Activated CD8-positive, alpha-beta memory T cell treated with anti-CD3 and anti-CD28 coated beads, Interleukin-2, amount 10 ng/mL, durations not matched to agents 7 days and 5 days (primary cell): ENCODE measurements at regions not wholly inside any gene's neighbourhood (a gene's known extent, or its start where the extent isn't known, plus 50 kb on each side); places are given as distances from the start of the nearest gene placed in this dataset.

ENCODE experiments used
- ATAC-seq: fragments of 150-1000 bp; cut with Tn5 transposase; one replicate; pipeline ENCODE4 v1.10.0; 2021; ENCODE audit warnings: moderate library complexity
- CTCF ChIA-PET: fragments of 350-600 bp; sonication (Branson Sonifier 250); formaldehyde crosslinking; loops from one replicate; lab custom pipeline; 2021; ENCODE audit warnings: antibody characterized with exemption; lab: Charles Lee
- DNase-seq: peaks from one replicate; pipeline ENCODE4 v3.0.0-alpha.2; 2020
- H3K27ac Mint-ChIP-seq: one replicate; pipeline ENCODE4 v1.8.0; 2021; ENCODE audit warnings: mild to moderate bottlenecking, mixed read lengths
- H3K27me3 Mint-ChIP-seq: one replicate; pipeline ENCODE4 v1.8.0; 2021; ENCODE audit warnings: mixed read lengths
- H3K36me3 Mint-ChIP-seq: one replicate; pipeline ENCODE4 v1.8.0; 2021; ENCODE audit warnings: mild to moderate bottlenecking, mixed read lengths
- H3K4me1 Mint-ChIP-seq: one replicate; pipeline ENCODE4 v1.8.0; 2021; ENCODE audit warnings: mixed read lengths
- H3K4me3 Mint-ChIP-seq: one replicate; pipeline ENCODE4 v1.8.0; 2021; ENCODE audit warnings: mild to moderate bottlenecking, moderate library complexity, mixed read lengths
- H3K9me3 Mint-ChIP-seq: one replicate; pipeline ENCODE4 v1.8.0; 2022; ENCODE audit warnings: low read depth, mixed read lengths

- Mint-ChIP-seq H3K4me1 (no peaks in the 10 kb centered on the region), H3K27me3 (no peaks in the 10 kb centered on the region), H3K9me3 (peaks cover 5% of the 10 kb centered on the region), H3K27ac (no peak overlapping the region), H3K36me3 (no peaks in the 10 kb centered on the region), H3K4me3 (no peak overlapping the region)
- ATAC-seq (no peak), DNase-seq (no peak)
- CTCF ChIA-PET: no interaction called here
These were observed 539.9 kb downstream of the BRINP1 start for GRCh38 chr9:118829334-118829733.

GRCh38 chr9:118832371-118832770 is 536.9 kb downstream of the BRINP1 start:
- Mint-ChIP-seq H3K9me3 (peaks cover 5% of the 10 kb centered on the region), H3K4me1 (no peaks in the 10 kb centered on the region), H3K27me3 (no peaks in the 10 kb centered on the region), H3K36me3 (no peaks in the 10 kb centered on the region), H3K27ac (no peak overlapping the region), H3K4me3 (no peak overlapping the region)
- no peak for ATAC-seq
- no peak for DNase-seq
- CTCF ChIA-PET: no interaction called here

GRCh38 chr9:118836891-118837290 is 532.3 kb downstream of the BRINP1 start:
- DNase-seq (no peak), ATAC-seq (no peak)
- no peaks in the 10 kb centered on the region for H3K27me3 Mint-ChIP-seq
- H3K27ac Mint-ChIP-seq: no peak overlapping the region
- no peak overlapping the region for H3K4me3 Mint-ChIP-seq
- H3K4me1 Mint-ChIP-seq: no peaks in the 10 kb centered on the region
- no peaks in the 10 kb centered on the region for H3K36me3 Mint-ChIP-seq
- peaks cover 5% of the 10 kb centered on the region for H3K9me3 Mint-ChIP-seq
- CTCF ChIA-PET: no interaction called here

GRCh38 chr9:118871531-118871930 is 497.7 kb downstream of the BRINP1 start:
- Mint-ChIP-seq H3K27me3 (no peaks in the 10 kb centered on the region), H3K27ac (no peak overlapping the region), H3K9me3 (peaks cover 10% of the 10 kb centered on the region), H3K4me3 (no peak overlapping the region), H3K36me3 (no peaks in the 10 kb centered on the region), H3K4me1 (no peaks in the 10 kb centered on the region)
- DNase-seq (no peak), ATAC-seq (no peak)
- CTCF ChIA-PET: no interaction called here

GRCh38 chr9:118882684-118883083 is 486.6 kb downstream of the BRINP1 start:
- CTCF ChIA-PET: no interaction called here
- DNase-seq (no peak), ATAC-seq (no peak)
- Mint-ChIP-seq H3K27me3 (no peaks in the 10 kb centered on the region), H3K9me3 (peaks cover 10% of the 10 kb centered on the region), H3K27ac (no peak overlapping the region), H3K4me3 (no peak overlapping the region), H3K4me1 (no peaks in the 10 kb centered on the region), H3K36me3 (no peaks in the 10 kb centered on the region)

- Mint-ChIP-seq H3K4me1 (no peaks in the 10 kb centered on the region), H3K27ac (no peak overlapping the region), H3K36me3 (no peaks in the 10 kb centered on the region), H3K27me3 (no peaks in the 10 kb centered on the region), H3K4me3 (no peak overlapping the region), H3K9me3 (peaks cover 10% of the 10 kb centered on the region)
- CTCF ChIA-PET: no interaction called here
- ATAC-seq (no peak), DNase-seq (no peak)
These were observed 485.8 kb downstream of the BRINP1 start for GRCh38 chr9:118883411-118883810.

- ATAC-seq: no peak
These were observed 478.0 kb downstream of the BRINP1 start for GRCh38 chr9:118891213-118891612.

GRCh38 chr9:118896324-118897000 is 472.8 kb downstream of the BRINP1 start:
- Mint-ChIP-seq H3K4me3 (no peak overlapping the region), H3K27ac (no peak overlapping the region), H3K4me1 (no peaks in the 10 kb centered on the region), H3K36me3 (no peaks in the 10 kb centered on the region), H3K27me3 (no peaks in the 10 kb centered on the region), H3K9me3 (no peaks in the 10 kb centered on the region)
- CTCF ChIA-PET: no interaction called here
- ATAC-seq (no peak), DNase-seq (no peak)

More at GRCh38 chr9:118891213-118891612, 478.0 kb downstream of the BRINP1 start:
- Mint-ChIP-seq H3K9me3 (peaks cover 11% of the 10 kb centered on the region), H3K4me1 (no peaks in the 10 kb centered on the region), H3K36me3 (no peaks in the 10 kb centered on the region), H3K4me3 (no peak overlapping the region), H3K27me3 (no peaks in the 10 kb centered on the region), H3K27ac (no peak overlapping the region)
- DNase-seq: no peak
- CTCF ChIA-PET: no interaction called here

- CTCF ChIA-PET: no interaction called here
- Mint-ChIP-seq H3K4me1 (no peaks in the 10 kb centered on the region), H3K4me3 (no peak overlapping the region), H3K27me3 (no peaks in the 10 kb centered on the region), H3K9me3 (peaks cover 4% of the 10 kb centered on the region), H3K27ac (no peak overlapping the region), H3K36me3 (no peaks in the 10 kb centered on the region)
- ATAC-seq (no peak), DNase-seq (no peak)
These were observed 451.1 kb downstream of the BRINP1 start for GRCh38 chr9:118918180-118918579.

GRCh38 chr9:118928722-118929121 is 440.5 kb downstream of the BRINP1 start:
- no peak overlapping the region for H3K4me3 Mint-ChIP-seq
- no peaks in the 10 kb centered on the region for H3K36me3 Mint-ChIP-seq
- H3K9me3 Mint-ChIP-seq: peaks cover 2% of the 10 kb centered on the region
- no peak overlapping the region for H3K27ac Mint-ChIP-seq
- no peaks in the 10 kb centered on the region for H3K4me1 Mint-ChIP-seq
- ATAC-seq: no peak
- DNase-seq: no peak
- no peaks in the 10 kb centered on the region for H3K27me3 Mint-ChIP-seq
- CTCF ChIA-PET: no interaction called here

GRCh38 chr9:118929287-118929686 is 439.9 kb downstream of the BRINP1 start:
- Mint-ChIP-seq H3K36me3 (no peaks in the 10 kb centered on the region), H3K27me3 (no peaks in the 10 kb centered on the region), H3K9me3 (peaks cover 2% of the 10 kb centered on the region), H3K4me3 (no peak overlapping the region), H3K27ac (no peak overlapping the region), H3K4me1 (no peaks in the 10 kb centered on the region)
- ATAC-seq (no peak), DNase-seq (no peak)
- CTCF ChIA-PET: no interaction called here

- no peak for ATAC-seq
- H3K4me1 Mint-ChIP-seq: no peaks in the 10 kb centered on the region
- H3K4me3 Mint-ChIP-seq: no peak overlapping the region
- peaks cover 2% of the 10 kb centered on the region for H3K9me3 Mint-ChIP-seq
- no peak for DNase-seq
- H3K27ac Mint-ChIP-seq: no peak overlapping the region
- no peaks in the 10 kb centered on the region for H3K27me3 Mint-ChIP-seq
- CTCF ChIA-PET: no interaction called here
- no peaks in the 10 kb centered on the region for H3K36me3 Mint-ChIP-seq
These were observed 437.3 kb downstream of the BRINP1 start for GRCh38 chr9:118931941-118932340.

- H3K36me3 Mint-ChIP-seq: no peaks in the 10 kb centered on the region
- CTCF ChIA-PET: no interaction called here
- no peak overlapping the region for H3K27ac Mint-ChIP-seq
- H3K27me3 Mint-ChIP-seq: no peaks in the 10 kb centered on the region
- ATAC-seq (no peak), DNase-seq (no peak)
- H3K9me3 Mint-ChIP-seq: peaks cover 6% of the 10 kb centered on the region
- no peaks in the 10 kb centered on the region for H3K4me1 Mint-ChIP-seq
- no peak overlapping the region for H3K4me3 Mint-ChIP-seq
These were observed 430.7 kb downstream of the BRINP1 start for GRCh38 chr9:118938581-118938980.

GRCh38 chr9:118940473-118940872 is 428.8 kb downstream of the BRINP1 start:
- no peak overlapping the region for H3K27ac Mint-ChIP-seq
- H3K4me3 Mint-ChIP-seq: no peak overlapping the region
- H3K27me3 Mint-ChIP-seq: no peaks in the 10 kb centered on the region
- H3K9me3 Mint-ChIP-seq: peaks cover 7% of the 10 kb centered on the region
- no peaks in the 10 kb centered on the region for H3K36me3 Mint-ChIP-seq
- H3K4me1 Mint-ChIP-seq: no peaks in the 10 kb centered on the region
- no peak for ATAC-seq
- DNase-seq: no peak
- CTCF ChIA-PET: no interaction called here

- Mint-ChIP-seq H3K36me3 (no peaks in the 10 kb centered on the region), H3K27ac (no peak overlapping the region), H3K27me3 (no peaks in the 10 kb centered on the region), H3K4me1 (no peaks in the 10 kb centered on the region), H3K4me3 (no peak overlapping the region), H3K9me3 (peaks cover 7% of the 10 kb centered on the region)
- no peak for ATAC-seq
- CTCF ChIA-PET: no interaction called here
- DNase-seq: no peak
These were observed 422.6 kb downstream of the BRINP1 start for GRCh38 chr9:118946669-118947068.
